OCI-LY7 (cell line): ENCODE measurements at regions not wholly inside any gene's neighbourhood (a gene's known extent, or its start where the extent isn't known, plus 50 kb on each side); places are given as distances from the start of the nearest gene placed in this dataset.

Experiments used
- BruUV-seq: library from RNA; stranded (reverse); fragments of 400-500 nt; replicated peaks from 2 replicates; lab custom pipeline; 2021; lab: Mats Ljungman, UMichigan
- CTCF ChIA-PET: fragments of 300-600 bp; sonication (Branson Sonifier 250); formaldehyde crosslinking; loops from one replicate; lab custom pipeline; 2022; ENCODE audit warnings: antibody characterized with exemption; ENCODE audit not compliant: unreplicated experiment; lab: Charles Lee
- POLR2A ChIA-PET: fragments of 300-600 bp; sonication (Branson Sonifier 250); formaldehyde crosslinking; loops from one replicate; lab custom pipeline; 2022; ENCODE audit warnings: antibody characterized with exemption; lab: Charles Lee
- DNase-seq: peaks from one replicate; pipeline ENCODE4 v3.0.0-alpha.2; 2015; ENCODE audit warnings: low spot score
- H2AFZ ChIP-seq: fragments of 200-600 bp; sonication (generic), shearing (Covaris generic); 2 replicates; pipeline ENCODE4 v1.6.1; 2014; ENCODE audit warnings: mild to moderate bottlenecking, antibody characterized with exemption, low read length, moderate library complexity
- H3K27ac ChIP-seq: fragments of 200-600 bp; sonication (generic); 2 replicates; pipeline ENCODE4 v1.5.1; 2014; ENCODE audit warnings: mixed run types, low read depth, mild to moderate bottlenecking, moderate library complexity, low read length, inconsistent platforms; ENCODE audit not compliant: poor library complexity, severe bottlenecking
- H3K36me3 ChIP-seq: fragments of 200-600 bp; sonication (generic); 2 replicates; pipeline ENCODE4 v1.6.1; 2014; ENCODE audit warnings: mild to moderate bottlenecking, antibody characterized with exemption, low read length, moderate library complexity, mixed read lengths; ENCODE audit not compliant: insufficient read depth
- H3K4me1 ChIP-seq: fragments of 200-600 bp; sonication (generic); 2 replicates; pipeline ENCODE4 v1.5.1; 2014; ENCODE audit warnings: mild to moderate bottlenecking, low read length; ENCODE audit not compliant: insufficient read depth, poor library complexity, severe bottlenecking
- H3K4me2 ChIP-seq: fragments of 200-600 bp; sonication (generic); 2 replicates; pipeline ENCODE4 v1.6.1; 2014; ENCODE audit warnings: mild to moderate bottlenecking, low read length
- H3K4me3 ChIP-seq: fragments of 200-600 bp; sonication (generic); 2 replicates; pipeline ENCODE4 v1.5.1; 2014; ENCODE audit warnings: mild to moderate bottlenecking, low read depth, low read length; ENCODE audit not compliant: poor library complexity, severe bottlenecking
- H3K79me2 ChIP-seq: fragments of 200-600 bp; sonication (generic); 2 replicates; pipeline ENCODE4 v1.6.1; 2016; ENCODE audit warnings: low read depth, mild to moderate bottlenecking, low read length, moderate library complexity, mixed read lengths; ENCODE audit not compliant: insufficient read depth
- H3K9me2 ChIP-seq: fragments of 200-600 bp; sonication (generic); 2 replicates; pipeline ENCODE4 v1.6.1; 2016; ENCODE audit warnings: mild to moderate bottlenecking, low read length, mixed read lengths; ENCODE audit not compliant: insufficient read depth
- H3K9me3 ChIP-seq: fragments of 200-600 bp; sonication (generic); 2 replicates; pipeline ENCODE4 v1.6.1; 2014; ENCODE audit warnings: mild to moderate bottlenecking, mixed run types, low read length, mixed read lengths
- H4K20me1 ChIP-seq: fragments of 200-600 bp; sonication (generic); 2 replicates; pipeline ENCODE4 v1.6.1; 2014; ENCODE audit warnings: mild to moderate bottlenecking, antibody characterized with exemption, low read length, moderate library complexity, mixed read lengths; ENCODE audit not compliant: insufficient read depth
- EZH2phosphoT487 ChIP-seq: fragments of 200-600 bp; sonication (generic); IDR thresholded peaks from 2 replicates; pipeline ENCODE4 v1.6.1; 2018; ENCODE audit warnings: low read depth, borderline replicate concordance, mild to moderate bottlenecking, mixed run types, antibody characterized with exemption, low read length, moderate library complexity, mixed read lengths
- intact Hi-C: fragments of 100-400 bp; cut with micrococcal nuclease; formaldehyde crosslinking; loops from one replicate; pipeline ENCODE4 v1.10.0; 2022; ENCODE audit not compliant: unreplicated experiment
- TF ChIP-seq, protein P1 (sequence below): fragments of 200-600 bp; sonication (generic); conservative IDR thresholded peaks from 2 replicates; pipeline ENCODE4 v1.5.1; 2014; ENCODE audit warnings: mild to moderate bottlenecking, antibody characterized with exemption, low read length, moderate library complexity, mixed read lengths

DNA sequence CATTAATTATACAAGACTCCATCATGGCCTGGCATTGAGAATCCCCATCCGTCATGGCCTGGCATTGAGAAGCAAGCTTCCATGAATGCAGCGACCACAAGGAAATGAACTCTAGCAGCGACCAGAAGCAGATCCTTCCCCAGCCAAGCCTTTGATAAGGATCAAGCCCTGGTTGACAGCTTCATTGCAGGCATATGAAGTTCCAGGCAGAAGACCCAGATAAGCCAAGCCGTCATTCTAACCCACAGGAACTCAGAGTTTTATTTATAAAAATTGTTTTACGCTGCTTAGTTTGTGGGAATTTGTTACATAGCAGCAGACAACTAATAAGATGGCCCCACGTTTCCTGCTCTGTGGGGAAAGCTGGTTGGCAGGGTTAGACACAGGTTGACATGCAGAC lies 642.3 kb downstream of the GATA3 start:
- CTCF ChIA-PET = no interaction called here
- no peak overlapping the region for H2AFZ ChIP-seq
- DNase-seq = no peak
- no peaks in the 10 kb centered on the region for H4K20me1 ChIP-seq
- TF ChIP-seq, protein P1, sequence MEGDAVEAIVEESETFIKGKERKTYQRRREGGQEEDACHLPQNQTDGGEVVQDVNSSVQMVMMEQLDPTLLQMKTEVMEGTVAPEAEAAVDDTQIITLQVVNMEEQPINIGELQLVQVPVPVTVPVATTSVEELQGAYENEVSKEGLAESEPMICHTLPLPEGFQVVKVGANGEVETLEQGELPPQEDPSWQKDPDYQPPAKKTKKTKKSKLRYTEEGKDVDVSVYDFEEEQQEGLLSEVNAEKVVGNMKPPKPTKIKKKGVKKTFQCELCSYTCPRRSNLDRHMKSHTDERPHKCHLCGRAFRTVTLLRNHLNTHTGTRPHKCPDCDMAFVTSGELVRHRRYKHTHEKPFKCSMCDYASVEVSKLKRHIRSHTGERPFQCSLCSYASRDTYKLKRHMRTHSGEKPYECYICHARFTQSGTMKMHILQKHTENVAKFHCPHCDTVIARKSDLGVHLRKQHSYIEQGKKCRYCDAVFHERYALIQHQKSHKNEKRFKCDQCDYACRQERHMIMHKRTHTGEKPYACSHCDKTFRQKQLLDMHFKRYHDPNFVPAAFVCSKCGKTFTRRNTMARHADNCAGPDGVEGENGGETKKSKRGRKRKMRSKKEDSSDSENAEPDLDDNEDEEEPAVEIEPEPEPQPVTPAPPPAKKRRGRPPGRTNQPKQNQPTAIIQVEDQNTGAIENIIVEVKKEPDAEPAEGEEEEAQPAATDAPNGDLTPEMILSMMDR = no peak
- TF ChIP-seq EZH2phosphoT487 = no peak
- no peak overlapping the region for H3K27ac ChIP-seq
- no peaks in the 10 kb centered on the region for H3K36me3 ChIP-seq
- H3K4me3 ChIP-seq = no peak overlapping the region
- H3K4me2 ChIP-seq = no peak overlapping the region
- H3K79me2 ChIP-seq = no peaks in the 10 kb centered on the region
- no TSS peak for BruUV-seq
- intact Hi-C loops = no loop called here
- no peaks in the 10 kb centered on the region for H3K4me1 ChIP-seq
- no peaks in the 10 kb centered on the region for H3K9me3 ChIP-seq
- POLR2A ChIA-PET = interaction anchor here (0.8 kb wide), 1 partner anchor 340 kb away, joined by 3 read pairs; no protein-coding TSS in a partner anchor
- no peaks in the 10 kb centered on the region for H3K9me2 ChIP-seq

DNA sequence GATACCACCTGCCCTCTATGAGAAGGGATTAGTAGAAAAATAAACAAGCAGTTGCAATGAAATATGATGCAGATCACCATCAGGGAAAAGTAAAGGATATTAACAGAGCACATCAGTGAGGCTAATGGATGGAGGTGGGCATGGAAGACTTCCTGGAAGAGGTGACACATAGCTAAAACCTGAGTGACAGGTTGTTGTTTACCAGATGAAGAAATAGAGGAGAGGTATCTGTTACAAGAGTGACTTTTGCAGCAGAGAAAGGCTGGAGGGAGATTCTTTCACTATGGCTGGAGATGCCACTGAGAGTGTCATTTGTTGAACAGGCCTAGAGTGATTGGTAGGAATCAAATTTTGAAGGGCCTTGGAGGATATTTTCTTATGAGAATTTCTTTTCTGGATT lies 646.2 kb downstream of the GATA3 start:
- DNase-seq = no peak
- intact Hi-C loops = no loop called here
- no peaks in the 10 kb centered on the region for H3K9me3 ChIP-seq
- H3K36me3 ChIP-seq = no peaks in the 10 kb centered on the region
- POLR2A ChIA-PET = no interaction called here
- TF ChIP-seq, protein P1 = no peak
- no peak for TF ChIP-seq EZH2phosphoT487
- H3K27ac ChIP-seq = no peak overlapping the region
- H3K9me2 ChIP-seq = no peaks in the 10 kb centered on the region
- no peaks in the 10 kb centered on the region for H3K4me1 ChIP-seq
- H2AFZ ChIP-seq = no peak overlapping the region
- no TSS peak for BruUV-seq
- CTCF ChIA-PET = no interaction called here
- no peaks in the 10 kb centered on the region for H3K79me2 ChIP-seq
- H3K4me2 ChIP-seq = no peak overlapping the region
- no peaks in the 10 kb centered on the region for H4K20me1 ChIP-seq
- H3K4me3 ChIP-seq = no peak overlapping the region

GRCh38 chr10:8702181-8702580 lies 647.7 kb downstream of the GATA3 start:
- H3K4me1 ChIP-seq = no peaks in the 10 kb centered on the region
- H3K79me2 ChIP-seq = no peaks in the 10 kb centered on the region
- H3K36me3 ChIP-seq = no peaks in the 10 kb centered on the region
- no peak overlapping the region for H3K4me3 ChIP-seq
- TF ChIP-seq, protein P1 = no peak
- no peak for TF ChIP-seq EZH2phosphoT487
- CTCF ChIA-PET = no interaction called here
- intact Hi-C loops = no loop called here
- POLR2A ChIA-PET = interaction anchor here (0.6 kb wide), 3 partner anchors 14 to 1168 kb away, joined by 3 read pairs; no protein-coding TSS in a partner anchor
- no peaks in the 10 kb centered on the region for H3K9me2 ChIP-seq
- DNase-seq = no peak
- no peak overlapping the region for H3K27ac ChIP-seq
- no TSS peak for BruUV-seq
- H2AFZ ChIP-seq = no peak overlapping the region
- no peaks in the 10 kb centered on the region for H3K9me3 ChIP-seq
- no peaks in the 10 kb centered on the region for H4K20me1 ChIP-seq
- H3K4me2 ChIP-seq = no peak overlapping the region
